WTC11 (cell line): ENCODE measurements at regions not wholly inside any gene's neighbourhood (a gene's known extent, or its start where the extent isn't known, plus 50 kb on each side); places are given as distances from the start of the nearest gene placed in this dataset.

Experiments
- NFATC4 ChIP-seq: fragments of 250-450 bp; sonication (Bioruptor Pico); IDR thresholded peaks from 2 replicates; pipeline ENCODE4 v1.9.0; 2021; ENCODE audit warnings: mild to moderate bottlenecking
- NR1H2 ChIP-seq: sonication (generic); formaldehyde crosslinking; IDR thresholded peaks from 2 replicates; pipeline ENCODE4 v1.9.0; 2021; ENCODE audit warnings: mild to moderate bottlenecking, moderate library complexity, missing genetic modification reagents
- RELA ChIP-seq: sonication (generic); formaldehyde crosslinking; IDR thresholded peaks from 2 replicates; pipeline ENCODE4 v1.8.1; 2022; ENCODE audit warnings: missing genetic modification reagents, mild to moderate bottlenecking, borderline replicate concordance
- SP1 ChIP-seq: sonication (generic); formaldehyde crosslinking; conservative IDR thresholded peaks from 2 replicates; pipeline ENCODE4 v1.8.1; 2022; ENCODE audit warnings: missing genetic modification reagents
- ZNF121 ChIP-seq: sonication (generic); formaldehyde crosslinking; IDR thresholded peaks from 2 replicates; pipeline ENCODE4 v1.8.0; 2023; ENCODE audit warnings: missing genetic modification reagents
- ZNF416 ChIP-seq: fragments of 250-450 bp; sonication (Bioruptor Pico); IDR thresholded peaks from 2 replicates; pipeline ENCODE4 v1.9.0; 2021; ENCODE audit warnings: mild to moderate bottlenecking, inconsistent platforms
- ZNF423 ChIP-seq: fragments of 250-450 bp; sonication (Bioruptor Pico); IDR thresholded peaks from 2 replicates; pipeline ENCODE4 v2.1.2; 2022; ENCODE audit warnings: mild to moderate bottlenecking, moderate library complexity
- TF ChIP-seq, protein P1 (sequence below): fragments of 200-600 bp; IDR thresholded peaks from 2 replicates; pipeline ENCODE4 v1.8.0; 2022; ENCODE audit warnings: antibody characterized with exemption
- TF ChIP-seq, protein P2 (sequence below): sonication (generic); formaldehyde crosslinking; IDR thresholded peaks from 2 replicates; pipeline ENCODE4 v1.8.0; 2022; ENCODE audit warnings: mild to moderate bottlenecking, missing genetic modification reagents
- TF ChIP-seq, protein P3 (sequence below): sonication (generic); formaldehyde crosslinking; IDR thresholded peaks from 2 replicates; pipeline ENCODE4 v1.8.0; 2023; ENCODE audit warnings: missing genetic modification reagents, mild to moderate bottlenecking, borderline replicate concordance
- TF ChIP-seq, protein P4 (sequence below): fragments of 250-450 bp; sonication (Bioruptor Pico); IDR thresholded peaks from 2 replicates; pipeline ENCODE4 v1.9.0; 2021; ENCODE audit warnings: mild to moderate bottlenecking
- TF ChIP-seq, protein P5 (sequence below): sonication (generic); formaldehyde crosslinking; IDR thresholded peaks from 2 replicates; pipeline ENCODE4 v1.8.1; 2022; ENCODE audit warnings: mild to moderate bottlenecking, moderate library complexity, missing genetic modification reagents
- TF ChIP-seq, protein P6 (sequence below): sonication (generic); formaldehyde crosslinking; IDR thresholded peaks from 2 replicates; pipeline ENCODE4 v1.8.1; 2022; ENCODE audit warnings: missing genetic modification reagents, borderline replicate concordance
- TF ChIP-seq, protein P7 (sequence below): sonication (generic); formaldehyde crosslinking; conservative IDR thresholded peaks from 2 replicates; pipeline ENCODE4 v1.8.1; 2022; ENCODE audit warnings: mild to moderate bottlenecking, missing genetic modification reagents

DNA sequence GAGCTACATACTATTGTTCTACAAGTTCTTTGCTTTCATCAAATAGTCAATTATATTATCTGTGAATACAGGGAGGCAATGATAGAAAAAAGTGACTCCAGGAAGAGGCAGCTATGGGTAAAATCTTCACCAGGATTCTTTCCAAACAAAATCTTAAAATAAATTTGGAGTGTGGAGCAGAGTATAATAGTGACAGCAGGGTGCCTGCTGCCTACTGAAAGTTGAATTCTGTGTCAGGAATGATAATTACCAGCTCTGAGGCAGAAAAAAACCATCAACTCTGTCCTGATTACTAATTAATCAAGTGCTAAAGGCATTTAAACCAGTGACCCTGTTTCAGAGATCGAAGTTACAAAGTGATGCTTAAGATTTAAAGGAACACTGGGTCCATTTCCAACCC is 148.0 kb downstream of the DIPK2A start:
- TF ChIP-seq, protein P1, sequence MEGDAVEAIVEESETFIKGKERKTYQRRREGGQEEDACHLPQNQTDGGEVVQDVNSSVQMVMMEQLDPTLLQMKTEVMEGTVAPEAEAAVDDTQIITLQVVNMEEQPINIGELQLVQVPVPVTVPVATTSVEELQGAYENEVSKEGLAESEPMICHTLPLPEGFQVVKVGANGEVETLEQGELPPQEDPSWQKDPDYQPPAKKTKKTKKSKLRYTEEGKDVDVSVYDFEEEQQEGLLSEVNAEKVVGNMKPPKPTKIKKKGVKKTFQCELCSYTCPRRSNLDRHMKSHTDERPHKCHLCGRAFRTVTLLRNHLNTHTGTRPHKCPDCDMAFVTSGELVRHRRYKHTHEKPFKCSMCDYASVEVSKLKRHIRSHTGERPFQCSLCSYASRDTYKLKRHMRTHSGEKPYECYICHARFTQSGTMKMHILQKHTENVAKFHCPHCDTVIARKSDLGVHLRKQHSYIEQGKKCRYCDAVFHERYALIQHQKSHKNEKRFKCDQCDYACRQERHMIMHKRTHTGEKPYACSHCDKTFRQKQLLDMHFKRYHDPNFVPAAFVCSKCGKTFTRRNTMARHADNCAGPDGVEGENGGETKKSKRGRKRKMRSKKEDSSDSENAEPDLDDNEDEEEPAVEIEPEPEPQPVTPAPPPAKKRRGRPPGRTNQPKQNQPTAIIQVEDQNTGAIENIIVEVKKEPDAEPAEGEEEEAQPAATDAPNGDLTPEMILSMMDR: no peak
- TF ChIP-seq, protein P2, sequence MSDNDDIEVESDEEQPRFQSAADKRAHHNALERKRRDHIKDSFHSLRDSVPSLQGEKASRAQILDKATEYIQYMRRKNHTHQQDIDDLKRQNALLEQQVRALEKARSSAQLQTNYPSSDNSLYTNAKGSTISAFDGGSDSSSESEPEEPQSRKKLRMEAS (CRISPR knock-in tag): no peak
- TF ChIP-seq ZNF416 (CRISPR knock-in tag) (no peak), SP1 (CRISPR knock-in tag) (no peak), ZNF121 (CRISPR knock-in tag) (no peak), NFATC4 (no peak), ZNF423 (no peak), NR1H2 (CRISPR knock-in tag) (no peak), RELA (CRISPR knock-in tag) (no peak)
- TF ChIP-seq, protein P3, sequence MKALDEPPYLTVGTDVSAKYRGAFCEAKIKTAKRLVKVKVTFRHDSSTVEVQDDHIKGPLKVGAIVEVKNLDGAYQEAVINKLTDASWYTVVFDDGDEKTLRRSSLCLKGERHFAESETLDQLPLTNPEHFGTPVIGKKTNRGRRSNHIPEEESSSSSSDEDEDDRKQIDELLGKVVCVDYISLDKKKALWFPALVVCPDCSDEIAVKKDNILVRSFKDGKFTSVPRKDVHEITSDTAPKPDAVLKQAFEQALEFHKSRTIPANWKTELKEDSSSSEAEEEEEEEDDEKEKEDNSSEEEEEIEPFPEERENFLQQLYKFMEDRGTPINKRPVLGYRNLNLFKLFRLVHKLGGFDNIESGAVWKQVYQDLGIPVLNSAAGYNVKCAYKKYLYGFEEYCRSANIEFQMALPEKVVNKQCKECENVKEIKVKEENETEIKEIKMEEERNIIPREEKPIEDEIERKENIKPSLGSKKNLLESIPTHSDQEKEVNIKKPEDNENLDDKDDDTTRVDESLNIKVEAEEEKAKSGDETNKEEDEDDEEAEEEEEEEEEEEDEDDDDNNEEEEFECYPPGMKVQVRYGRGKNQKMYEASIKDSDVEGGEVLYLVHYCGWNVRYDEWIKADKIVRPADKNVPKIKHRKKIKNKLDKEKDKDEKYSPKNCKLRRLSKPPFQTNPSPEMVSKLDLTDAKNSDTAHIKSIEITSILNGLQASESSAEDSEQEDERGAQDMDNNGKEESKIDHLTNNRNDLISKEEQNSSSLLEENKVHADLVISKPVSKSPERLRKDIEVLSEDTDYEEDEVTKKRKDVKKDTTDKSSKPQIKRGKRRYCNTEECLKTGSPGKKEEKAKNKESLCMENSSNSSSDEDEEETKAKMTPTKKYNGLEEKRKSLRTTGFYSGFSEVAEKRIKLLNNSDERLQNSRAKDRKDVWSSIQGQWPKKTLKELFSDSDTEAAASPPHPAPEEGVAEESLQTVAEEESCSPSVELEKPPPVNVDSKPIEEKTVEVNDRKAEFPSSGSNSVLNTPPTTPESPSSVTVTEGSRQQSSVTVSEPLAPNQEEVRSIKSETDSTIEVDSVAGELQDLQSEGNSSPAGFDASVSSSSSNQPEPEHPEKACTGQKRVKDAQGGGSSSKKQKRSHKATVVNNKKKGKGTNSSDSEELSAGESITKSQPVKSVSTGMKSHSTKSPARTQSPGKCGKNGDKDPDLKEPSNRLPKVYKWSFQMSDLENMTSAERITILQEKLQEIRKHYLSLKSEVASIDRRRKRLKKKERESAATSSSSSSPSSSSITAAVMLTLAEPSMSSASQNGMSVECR: no peak
- TF ChIP-seq, protein P4, sequence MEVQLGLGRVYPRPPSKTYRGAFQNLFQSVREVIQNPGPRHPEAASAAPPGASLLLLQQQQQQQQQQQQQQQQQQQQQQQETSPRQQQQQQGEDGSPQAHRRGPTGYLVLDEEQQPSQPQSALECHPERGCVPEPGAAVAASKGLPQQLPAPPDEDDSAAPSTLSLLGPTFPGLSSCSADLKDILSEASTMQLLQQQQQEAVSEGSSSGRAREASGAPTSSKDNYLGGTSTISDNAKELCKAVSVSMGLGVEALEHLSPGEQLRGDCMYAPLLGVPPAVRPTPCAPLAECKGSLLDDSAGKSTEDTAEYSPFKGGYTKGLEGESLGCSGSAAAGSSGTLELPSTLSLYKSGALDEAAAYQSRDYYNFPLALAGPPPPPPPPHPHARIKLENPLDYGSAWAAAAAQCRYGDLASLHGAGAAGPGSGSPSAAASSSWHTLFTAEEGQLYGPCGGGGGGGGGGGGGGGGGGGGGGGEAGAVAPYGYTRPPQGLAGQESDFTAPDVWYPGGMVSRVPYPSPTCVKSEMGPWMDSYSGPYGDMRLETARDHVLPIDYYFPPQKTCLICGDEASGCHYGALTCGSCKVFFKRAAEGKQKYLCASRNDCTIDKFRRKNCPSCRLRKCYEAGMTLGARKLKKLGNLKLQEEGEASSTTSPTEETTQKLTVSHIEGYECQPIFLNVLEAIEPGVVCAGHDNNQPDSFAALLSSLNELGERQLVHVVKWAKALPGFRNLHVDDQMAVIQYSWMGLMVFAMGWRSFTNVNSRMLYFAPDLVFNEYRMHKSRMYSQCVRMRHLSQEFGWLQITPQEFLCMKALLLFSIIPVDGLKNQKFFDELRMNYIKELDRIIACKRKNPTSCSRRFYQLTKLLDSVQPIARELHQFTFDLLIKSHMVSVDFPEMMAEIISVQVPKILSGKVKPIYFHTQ (CRISPR knock-in tag): no peak
- TF ChIP-seq, protein P5, sequence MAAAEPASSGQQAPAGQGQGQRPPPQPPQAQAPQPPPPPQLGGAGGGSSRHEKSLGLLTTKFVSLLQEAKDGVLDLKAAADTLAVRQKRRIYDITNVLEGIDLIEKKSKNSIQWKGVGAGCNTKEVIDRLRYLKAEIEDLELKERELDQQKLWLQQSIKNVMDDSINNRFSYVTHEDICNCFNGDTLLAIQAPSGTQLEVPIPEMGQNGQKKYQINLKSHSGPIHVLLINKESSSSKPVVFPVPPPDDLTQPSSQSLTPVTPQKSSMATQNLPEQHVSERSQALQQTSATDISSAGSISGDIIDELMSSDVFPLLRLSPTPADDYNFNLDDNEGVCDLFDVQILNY (CRISPR knock-in tag): no peak
- TF ChIP-seq, protein P6, sequence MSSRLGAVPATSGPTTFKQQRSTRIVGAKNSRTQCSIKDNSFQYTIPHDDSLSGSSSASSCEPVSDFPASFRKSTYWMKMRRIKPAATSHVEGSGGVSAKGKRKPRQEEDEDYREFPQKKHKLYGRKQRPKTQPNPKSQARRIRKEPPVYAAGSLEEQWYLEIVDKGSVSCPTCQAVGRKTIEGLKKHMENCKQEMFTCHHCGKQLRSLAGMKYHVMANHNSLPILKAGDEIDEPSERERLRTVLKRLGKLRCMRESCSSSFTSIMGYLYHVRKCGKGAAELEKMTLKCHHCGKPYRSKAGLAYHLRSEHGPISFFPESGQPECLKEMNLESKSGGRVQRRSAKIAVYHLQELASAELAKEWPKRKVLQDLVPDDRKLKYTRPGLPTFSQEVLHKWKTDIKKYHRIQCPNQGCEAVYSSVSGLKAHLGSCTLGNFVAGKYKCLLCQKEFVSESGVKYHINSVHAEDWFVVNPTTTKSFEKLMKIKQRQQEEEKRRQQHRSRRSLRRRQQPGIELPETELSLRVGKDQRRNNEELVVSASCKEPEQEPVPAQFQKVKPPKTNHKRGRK (CRISPR knock-in tag): no peak
- TF ChIP-seq, protein P7, sequence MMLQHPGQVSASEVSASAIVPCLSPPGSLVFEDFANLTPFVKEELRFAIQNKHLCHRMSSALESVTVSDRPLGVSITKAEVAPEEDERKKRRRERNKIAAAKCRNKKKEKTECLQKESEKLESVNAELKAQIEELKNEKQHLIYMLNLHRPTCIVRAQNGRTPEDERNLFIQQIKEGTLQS (CRISPR knock-in tag): no peak
